ENCODE measurements at regions not wholly inside any gene's neighbourhood (a gene's known extent, or its start where the extent isn't known, plus 50 kb on each side); places are given as distances from the start of the nearest gene placed in this dataset.

- H3K4me2 ChIP-seq (ENCODE audit: low read length), result no peak overlapping the region
- no peaks in the 10 kb centered on the region for H3K36me3 ChIP-seq (ENCODE audit: insufficient read depth, low read length)
- no peak overlapping the region for H2AFZ ChIP-seq (ENCODE audit: low read length)
- no peaks in the 10 kb centered on the region for H4K20me1 ChIP-seq (ENCODE audit: insufficient read depth, low read length)
- TF ChIP-seq EZH2 (IDR thresholded peaks at IDR 0.05; ENCODE audit: borderline replicate concordance, low read length) (no peak), CTCF (IDR thresholded peaks at IDR 0.05; ENCODE audit: low read length) (no peak)
- H3K4me3 ChIP-seq (ENCODE audit: low read depth, low read length, poor library complexity, severe bottlenecking), result no peak overlapping the region
- no peaks in the 10 kb centered on the region for H3K9me3 ChIP-seq (ENCODE audit: low read length)
- H3K27me3 ChIP-seq (ENCODE audit: insufficient read depth, low read length), result no peaks in the 10 kb centered on the region
- no peaks in the 10 kb centered on the region for H3K9me2 ChIP-seq (ENCODE audit: low read depth, low read length)
- H3K79me2 ChIP-seq (ENCODE audit: insufficient read depth, low read length), result no peaks in the 10 kb centered on the region
- H3K4me1 ChIP-seq (ENCODE audit: insufficient read depth, low read length, severe bottlenecking), result peaks cover 4% of the 10 kb centered on the region
- no peak overlapping the region for H3K27ac ChIP-seq (ENCODE audit: low read depth, low read length, poor library complexity, severe bottlenecking)
- no peaks in the 10 kb centered on the region for H3F3A ChIP-seq (ENCODE audit: insufficient read depth, low read length)
- H3K9ac ChIP-seq (ENCODE audit: low read length), result no peak overlapping the region
Observed at GRCh38 chr16:13313351-13313750, 412.0 kb downstream of the SHISA9 start.

DNA sequence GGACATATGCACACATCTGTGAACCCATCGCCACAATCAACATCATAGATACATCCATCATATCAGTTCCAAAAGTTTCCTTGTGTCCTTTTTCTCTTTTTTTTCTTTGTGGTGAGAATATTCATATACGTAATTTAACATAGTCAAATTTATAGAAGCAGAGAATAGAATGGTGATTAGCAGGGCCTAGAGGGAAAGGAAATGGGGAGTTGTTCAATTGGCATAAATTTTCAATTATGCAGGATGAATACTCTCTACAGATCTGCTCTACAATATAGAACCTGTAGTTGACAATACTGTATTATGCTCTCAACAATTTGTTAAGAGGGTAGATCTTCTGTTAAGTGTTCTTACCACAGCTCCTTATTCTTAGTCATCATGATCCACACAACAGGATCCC is 413.2 kb downstream of the SHISA9 start:
- H3K4me1 ChIP-seq (ENCODE audit: insufficient read depth, low read length, severe bottlenecking), result peaks cover 4% of the 10 kb centered on the region
- H3K9me2 ChIP-seq (ENCODE audit: low read depth, low read length), result no peaks in the 10 kb centered on the region
- no peaks in the 10 kb centered on the region for H4K20me1 ChIP-seq (ENCODE audit: insufficient read depth, low read length)
- H2AFZ ChIP-seq (ENCODE audit: low read length), result no peak overlapping the region
- H3K4me2 ChIP-seq (ENCODE audit: low read length), result no peak overlapping the region
- H3K4me3 ChIP-seq (ENCODE audit: low read depth, low read length, poor library complexity, severe bottlenecking), result no peak overlapping the region
- no peaks in the 10 kb centered on the region for H3K9me3 ChIP-seq (ENCODE audit: low read length)
- no peaks in the 10 kb centered on the region for H3F3A ChIP-seq (ENCODE audit: insufficient read depth, low read length)
- TF ChIP-seq EZH2 (IDR thresholded peaks at IDR 0.05; ENCODE audit: borderline replicate concordance, low read length) (no peak), CTCF (IDR thresholded peaks at IDR 0.05; ENCODE audit: low read length) (no peak)
- H3K79me2 ChIP-seq (ENCODE audit: insufficient read depth, low read length), result no peaks in the 10 kb centered on the region
- no peaks in the 10 kb centered on the region for H3K27me3 ChIP-seq (ENCODE audit: insufficient read depth, low read length)
- H3K9ac ChIP-seq (ENCODE audit: low read length), result no peak overlapping the region
- H3K27ac ChIP-seq (ENCODE audit: low read depth, low read length, poor library complexity, severe bottlenecking), result no peak overlapping the region
- no peaks in the 10 kb centered on the region for H3K36me3 ChIP-seq (ENCODE audit: insufficient read depth, low read length)

DNA sequence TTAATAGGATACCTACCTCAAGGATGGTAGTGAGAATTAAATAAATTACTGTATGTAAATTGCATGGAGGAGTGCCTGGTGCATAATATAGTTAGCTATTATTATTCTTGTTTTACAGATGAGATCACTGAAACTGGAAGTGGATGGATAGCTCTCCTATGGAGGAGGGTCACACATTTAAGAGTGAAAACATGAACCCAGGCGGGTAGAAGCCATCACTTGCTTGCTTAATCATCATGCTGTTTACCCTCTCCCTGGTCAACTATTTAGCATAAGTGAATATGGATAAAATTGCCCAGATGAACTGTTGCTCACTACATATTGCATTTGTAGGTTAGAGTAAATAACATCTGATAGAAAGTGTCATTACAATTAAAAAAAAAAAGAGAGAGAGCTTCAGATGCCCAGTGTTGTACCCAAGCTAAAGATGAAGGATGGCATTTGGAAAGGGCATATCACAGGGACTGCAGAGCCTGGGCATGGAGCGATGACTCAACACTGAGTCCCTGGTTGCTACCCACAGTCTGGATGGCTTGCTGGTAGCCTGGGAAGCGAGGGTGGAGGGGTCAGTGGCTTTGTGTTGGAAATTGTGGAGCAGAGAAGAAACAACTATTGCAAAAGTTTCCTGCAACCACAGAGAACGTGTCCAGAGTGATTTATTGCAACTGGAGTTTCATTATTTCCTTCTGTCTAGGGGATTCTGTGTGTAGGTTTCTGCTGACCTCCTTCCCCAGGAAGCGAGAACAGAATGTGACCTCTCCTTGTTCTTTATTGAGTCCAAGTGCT is 414.4 kb downstream of the SHISA9 start:
- Histone ChIP-seq H3K36me3 (ENCODE audit: insufficient read depth, low read length) (no peaks in the 10 kb centered on the region), H3K4me2 (ENCODE audit: low read length) (no peak overlapping the region)

More for the DNA sequence above, 414.4 kb downstream of the SHISA9 start:
- peaks cover 4% of the 10 kb centered on the region for H3K4me1 ChIP-seq (ENCODE audit: insufficient read depth, low read length, severe bottlenecking)
- no peaks in the 10 kb centered on the region for H3F3A ChIP-seq (ENCODE audit: insufficient read depth, low read length)
- no peak overlapping the region for H2AFZ ChIP-seq (ENCODE audit: low read length)
- no peaks in the 10 kb centered on the region for H3K9me3 ChIP-seq (ENCODE audit: low read length)
- no peak overlapping the region for H3K9ac ChIP-seq (ENCODE audit: low read length)
- no peaks in the 10 kb centered on the region for H3K27me3 ChIP-seq (ENCODE audit: insufficient read depth, low read length)
- no peak overlapping the region for H3K4me3 ChIP-seq (ENCODE audit: low read depth, low read length, poor library complexity, severe bottlenecking)
- no peak overlapping the region for H3K27ac ChIP-seq (ENCODE audit: low read depth, low read length, poor library complexity, severe bottlenecking)
- no peaks in the 10 kb centered on the region for H3K79me2 ChIP-seq (ENCODE audit: insufficient read depth, low read length)
- TF ChIP-seq CTCF (IDR thresholded peaks at IDR 0.05; ENCODE audit: low read length), result no peak
- no peak for TF ChIP-seq EZH2 (IDR thresholded peaks at IDR 0.05; ENCODE audit: borderline replicate concordance, low read length)
- H3K9me2 ChIP-seq (ENCODE audit: low read depth, low read length), result no peaks in the 10 kb centered on the region
- H4K20me1 ChIP-seq (ENCODE audit: insufficient read depth, low read length), result no peaks in the 10 kb centered on the region
